Endothelial cell of hepatic sinusoid (primary cell): ENCODE measurements at regions not wholly inside any gene's neighbourhood (a gene's known extent, or its start where the extent isn't known, plus 50 kb on each side); places are given as distances from the start of the nearest gene placed in this dataset.
"Not testable (repeated sequence)": the region's sequence is repeated elsewhere in the genome, so short reads cannot be mapped to it uniquely, and the experiment has no call there.

Experiments used
- in situ Hi-C: cut with HindIII; loops from 2 replicates; pipeline ENCODE4 v1.10.0; 2017; ENCODE audit warnings: low sequenced_read_pairs

- in situ Hi-C loops = no loop called here
Observed at GRCh38 chr20:22941550-22941949, 93.6 kb upstream of the SSTR4 start.

GRCh38 chr20:22942742-22943141, 92.4 kb upstream of the SSTR4 start:
- in situ Hi-C loops = no loop called here

- in situ Hi-C loops = no loop called here
Observed at GRCh38 chr20:22944062-22944461, 91.0 kb upstream of the SSTR4 start.

DNA sequence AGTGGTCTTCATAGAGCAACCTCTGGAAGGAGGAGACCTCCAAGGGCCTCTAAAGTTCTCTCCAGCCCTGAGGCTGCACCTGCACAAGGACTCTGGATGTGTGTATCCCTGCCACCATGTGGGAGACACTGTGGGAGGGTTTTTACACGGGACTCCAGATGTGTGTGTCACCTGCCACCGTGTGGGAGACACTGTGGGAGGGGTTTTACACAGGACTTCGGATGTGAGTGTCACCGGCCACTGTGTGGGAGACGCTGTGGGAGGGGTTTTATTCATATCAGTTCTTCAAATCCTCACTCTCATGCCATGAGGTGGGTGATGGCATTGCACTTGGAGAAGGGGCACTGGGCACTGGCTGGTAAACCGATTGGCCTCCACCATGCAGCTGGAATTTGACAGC, 90.2 kb upstream of the SSTR4 start:
- in situ Hi-C loops = no loop called here

DNA sequence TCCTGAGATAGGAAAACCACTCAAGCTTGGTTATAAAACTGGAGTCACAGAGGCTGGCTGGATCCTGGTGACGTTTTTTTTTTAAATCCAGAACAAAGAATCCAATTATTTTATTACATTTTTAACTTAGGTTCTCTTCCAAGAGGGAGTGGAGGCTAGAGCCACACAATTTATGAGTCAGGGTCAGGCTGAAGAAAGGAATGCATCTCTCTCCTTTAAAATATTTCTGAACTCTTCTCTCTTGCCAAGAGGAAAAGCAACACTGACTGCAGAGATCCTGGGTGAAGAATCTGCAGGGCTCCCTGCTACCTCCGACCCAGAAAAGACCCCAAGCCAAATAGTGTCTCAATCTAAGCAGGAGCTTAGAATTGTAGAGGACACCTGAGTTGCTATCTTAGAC, 88.5 kb upstream of the SSTR4 start:
- in situ Hi-C loops = no loop called here

DNA sequence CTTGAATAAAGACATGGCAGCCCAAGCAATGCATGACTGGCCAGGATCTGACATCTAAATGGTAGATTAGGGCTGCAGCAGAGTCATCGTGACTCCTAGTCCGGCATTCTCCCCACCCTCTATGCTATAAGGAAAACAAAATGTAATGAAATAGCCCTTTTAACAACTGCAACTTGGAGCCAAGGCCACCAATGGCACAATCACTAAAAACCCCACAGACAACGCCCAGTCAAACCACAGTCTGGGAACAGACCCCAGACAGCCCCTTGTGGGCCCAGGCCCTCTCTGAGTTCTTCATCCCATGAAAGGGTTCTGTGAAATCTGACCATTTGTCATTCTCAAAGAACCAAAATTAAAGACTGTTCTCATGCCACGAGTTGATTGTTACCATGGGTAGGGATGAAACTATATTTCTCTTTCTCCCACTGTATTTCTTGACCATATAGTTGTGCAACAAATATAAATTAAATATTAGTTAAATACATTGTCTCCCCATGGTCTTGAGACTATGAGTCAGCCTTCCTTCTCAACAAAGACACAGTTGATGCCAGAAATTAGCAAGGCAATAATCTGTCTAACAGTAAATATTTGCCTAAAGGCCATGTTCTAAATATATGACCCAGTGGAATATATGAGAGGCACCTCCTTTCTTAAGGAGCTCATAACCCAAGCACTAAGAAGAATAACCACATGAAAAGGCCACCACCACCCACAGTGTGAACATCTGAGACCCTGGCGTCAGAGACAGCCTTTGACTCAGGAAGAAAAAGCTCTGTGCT, 85.6 kb upstream of the SSTR4 start:
- in situ Hi-C loops = no loop called here

- in situ Hi-C loops = no loop called here
Observed at GRCh38 chr20:22951966-22952365, 83.1 kb upstream of the SSTR4 start.

DNA sequence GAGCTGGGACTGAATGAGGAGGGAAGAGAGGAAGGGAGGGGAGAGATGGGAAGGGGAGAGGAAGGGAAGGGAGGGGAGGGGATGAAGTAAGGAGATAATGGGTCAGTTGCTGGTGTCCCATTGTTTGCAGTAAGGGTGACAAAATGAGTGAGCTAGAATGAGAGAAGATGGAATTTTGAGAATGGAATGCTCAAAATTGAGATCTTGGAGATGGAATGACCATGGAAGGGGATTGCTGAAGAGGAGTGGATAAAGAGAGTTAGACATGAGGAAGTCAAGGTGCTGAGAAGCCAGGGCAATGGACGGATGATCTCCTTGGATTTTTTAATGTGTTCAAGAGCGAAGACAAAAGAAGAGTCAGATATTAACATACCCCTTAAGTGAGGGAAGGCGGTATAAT, 80.5 kb upstream of the SSTR4 start:
- in situ Hi-C loops = no loop called here

GRCh38 chr20:22958390-22958789, 76.7 kb upstream of the SSTR4 start:
- in situ Hi-C loops = no loop called here

GRCh38 chr20:22962567-22963439, 72.3 kb upstream of the SSTR4 start:
- in situ Hi-C loops = loop anchor here (5.0 kb wide), 1 partner anchor 71 kb away; no protein-coding TSS in a partner anchor

GRCh38 chr20:22963581-22963980, 71.5 kb upstream of the SSTR4 start:
- in situ Hi-C loops = loop anchor here (5.0 kb wide), 1 partner anchor 71 kb away; no protein-coding TSS in a partner anchor

DNA sequence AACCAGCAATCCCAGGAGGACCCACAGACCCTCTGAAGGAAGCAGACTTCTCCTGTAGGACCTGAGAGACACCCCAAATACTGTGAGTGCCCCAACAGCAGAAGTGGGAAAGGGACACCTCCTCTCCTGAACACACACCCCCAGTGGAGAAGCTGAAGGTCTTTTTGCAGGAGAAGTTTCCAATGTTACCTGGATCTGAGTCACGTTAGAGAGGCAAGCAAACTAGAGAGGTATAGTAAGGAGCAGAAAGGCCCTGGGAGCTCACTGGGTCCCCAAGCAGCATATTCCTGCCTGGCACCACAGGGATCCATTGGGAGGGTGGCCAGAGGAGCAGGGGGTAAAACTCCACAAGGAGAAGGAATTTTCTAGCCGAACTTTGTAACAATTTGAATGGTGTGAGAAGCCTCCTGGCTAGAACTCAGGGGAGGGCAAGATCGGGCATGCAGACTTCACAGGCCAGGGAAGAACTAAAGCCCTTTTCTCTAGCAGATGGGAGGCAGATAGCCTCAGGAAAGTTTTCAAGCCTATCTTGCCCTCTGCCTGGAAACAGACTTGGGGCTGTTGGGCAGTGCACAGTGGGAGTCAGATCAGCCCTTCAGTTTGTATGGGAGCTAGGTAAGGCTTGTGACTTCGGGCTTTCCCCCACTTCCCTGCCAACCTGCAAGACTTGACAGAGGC, 68.2 kb upstream of the SSTR4 start:
- in situ Hi-C loops = no loop called here

- in situ Hi-C loops = not testable (repeated sequence)
Observed at GRCh38 chr20:22967706-22968105, 67.4 kb upstream of the SSTR4 start.

DNA sequence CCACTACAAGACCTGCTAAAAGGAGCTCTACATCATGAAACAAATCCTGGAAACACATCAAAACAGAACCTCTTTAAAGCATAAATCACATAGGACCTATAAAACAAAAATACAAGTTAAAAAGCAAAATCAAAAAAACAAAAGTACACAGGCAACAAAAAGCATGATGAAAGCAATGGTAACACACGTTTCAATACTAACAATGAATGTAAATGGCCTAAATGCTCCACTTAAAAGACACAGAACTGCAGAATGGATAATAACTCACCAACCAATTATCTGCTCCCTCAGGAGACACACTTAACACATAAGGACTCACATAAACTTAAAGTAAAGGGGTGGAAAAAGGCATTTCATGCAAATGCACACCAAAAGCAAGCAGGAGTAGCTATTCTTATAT, 66.1 kb upstream of the SSTR4 start:
- in situ Hi-C loops = not testable (repeated sequence)

DNA sequence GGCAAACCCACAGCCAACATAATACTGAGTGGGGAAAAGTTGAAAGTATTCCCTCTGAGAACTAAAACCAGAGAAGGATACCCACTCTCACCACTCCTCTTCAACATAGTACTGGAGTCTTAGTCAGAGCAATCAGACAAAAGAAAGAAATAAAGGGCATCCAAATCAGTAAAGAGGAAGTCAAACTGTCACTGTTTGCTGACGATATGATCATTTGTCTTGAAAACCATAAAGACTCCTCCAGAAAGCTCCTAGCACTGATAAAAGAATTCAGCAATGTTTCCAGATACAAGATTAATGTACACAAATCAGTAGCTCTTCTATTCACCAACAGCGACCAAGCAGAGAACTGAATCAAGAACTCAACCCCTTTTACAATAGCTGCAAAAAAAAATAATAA, 64.0 kb upstream of the SSTR4 start:
- in situ Hi-C loops = not testable (repeated sequence)

DNA sequence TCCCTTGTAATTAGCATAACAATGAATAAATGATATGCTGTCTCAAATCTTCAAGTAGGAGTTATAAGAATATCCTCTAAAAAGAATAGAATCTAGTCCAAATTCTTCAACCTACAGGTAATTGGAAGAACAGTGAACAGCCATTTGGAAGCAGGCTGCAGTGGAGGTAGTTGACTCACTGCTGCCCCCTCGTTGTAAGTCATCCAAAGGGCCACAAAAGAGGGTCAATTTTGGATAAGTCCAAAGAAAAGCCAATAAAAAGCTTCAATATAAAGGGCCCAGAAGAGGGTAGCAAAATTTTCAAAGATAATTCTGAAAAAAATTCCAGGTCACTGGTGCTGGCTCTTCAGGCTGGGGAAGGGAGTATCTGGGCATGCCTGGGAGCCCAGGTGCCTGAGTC, 60.8 kb upstream of the SSTR4 start:
- in situ Hi-C loops = no loop called here

DNA sequence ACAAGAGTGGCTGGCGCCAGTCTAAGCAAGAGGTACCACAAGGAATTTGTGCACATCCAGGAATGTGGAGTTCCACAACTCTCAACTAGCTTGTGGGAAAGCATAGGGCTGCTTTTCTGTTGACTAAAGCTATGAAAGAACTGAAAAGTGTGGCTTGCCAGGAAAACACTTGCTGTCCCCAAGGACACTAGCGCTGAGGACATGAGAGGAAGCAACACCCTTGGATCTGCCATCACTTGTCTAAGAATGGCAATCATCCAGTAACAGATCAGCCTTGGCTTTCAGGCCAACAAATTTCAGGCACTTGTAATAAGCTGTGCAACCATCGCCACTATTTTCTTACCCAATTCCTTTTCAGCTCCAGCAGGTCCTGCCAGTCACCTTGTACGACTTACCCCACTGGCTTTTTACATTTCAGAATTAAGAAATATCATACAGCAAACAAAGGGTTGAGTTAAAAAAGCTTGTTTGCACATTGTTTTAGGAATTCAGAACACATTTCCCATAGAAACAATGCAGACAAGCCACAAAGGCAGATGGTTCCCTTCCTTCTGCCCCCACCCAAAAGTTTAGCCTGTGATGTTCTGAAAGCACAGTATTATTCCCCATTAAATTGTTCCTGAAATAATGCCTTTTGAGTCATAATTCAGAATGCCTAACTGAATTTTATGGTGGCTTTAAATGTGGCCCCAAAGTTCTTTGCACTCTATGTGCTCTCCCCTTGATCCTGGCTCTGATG, 57.9 kb upstream of the SSTR4 start:
- in situ Hi-C loops = loop anchor here (5.0 kb wide), 1 partner anchor 50 kb away; no protein-coding TSS in a partner anchor

- in situ Hi-C loops = no loop called here
Observed at GRCh38 chr20:22984008-22984407, 51.1 kb upstream of the SSTR4 start.

GRCh38 chr20:22984606-22985005, 50.5 kb upstream of the SSTR4 start:
- in situ Hi-C loops = no loop called here

GRCh38 chr20:22985239-22985778, 49.8 kb upstream of the SSTR4 start:
- in situ Hi-C loops = no loop called here
